Stimulated activated CD4-positive, alpha-beta T cell treated with anti-CD3 and anti-CD28 coated beads, TNF-alpha, amount 100 ng/mL, for 24 hours (primary cell): ENCODE measurements at regions not wholly inside any gene's neighbourhood (a gene's known extent, or its start where the extent isn't known, plus 50 kb on each side); places are given as distances from the start of the nearest gene placed in this dataset.

Source experiments
- DNase-seq, 3 experiments: peaks; one replicate each; pipeline ENCODE4 v3.0.0-alpha.2; 2020; ENCODE audit warnings: low read depth in 3 of 3

DNA sequence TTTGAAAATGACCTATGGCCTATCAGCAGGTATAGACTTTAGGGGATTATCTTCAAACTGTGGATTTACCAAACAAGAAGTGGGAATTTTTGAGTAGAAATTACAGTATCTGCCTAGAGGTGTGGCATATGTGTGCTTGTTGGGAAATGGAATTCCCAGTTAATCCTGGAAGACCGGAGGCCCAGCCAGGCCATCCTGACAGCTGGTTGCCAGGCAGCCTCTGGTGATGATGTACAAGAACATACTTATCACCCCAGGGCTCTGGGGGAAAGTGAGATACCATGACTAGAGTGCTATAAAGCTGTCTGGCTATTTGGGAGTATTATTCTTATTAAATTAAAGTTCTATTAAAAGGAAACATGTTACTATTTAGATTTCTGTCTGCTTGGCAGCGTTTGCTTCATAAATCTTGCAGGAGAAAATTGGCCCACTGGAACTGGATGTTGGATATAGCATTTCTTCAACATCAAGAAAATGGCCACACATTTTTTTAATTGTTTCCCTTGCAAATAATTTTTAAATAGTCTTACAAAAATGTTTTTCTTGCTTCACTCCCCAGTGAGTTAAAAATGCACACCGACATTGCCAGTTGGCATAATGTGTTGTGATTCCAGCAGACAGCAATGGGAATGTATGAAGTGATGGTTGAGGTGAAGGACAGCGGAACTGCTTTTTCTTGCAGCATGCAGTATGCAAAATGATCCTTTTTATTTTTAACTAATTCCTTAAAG lies 187.8 kb downstream of the MYLK4 start:
- no peak for DNase-seq

DNA sequence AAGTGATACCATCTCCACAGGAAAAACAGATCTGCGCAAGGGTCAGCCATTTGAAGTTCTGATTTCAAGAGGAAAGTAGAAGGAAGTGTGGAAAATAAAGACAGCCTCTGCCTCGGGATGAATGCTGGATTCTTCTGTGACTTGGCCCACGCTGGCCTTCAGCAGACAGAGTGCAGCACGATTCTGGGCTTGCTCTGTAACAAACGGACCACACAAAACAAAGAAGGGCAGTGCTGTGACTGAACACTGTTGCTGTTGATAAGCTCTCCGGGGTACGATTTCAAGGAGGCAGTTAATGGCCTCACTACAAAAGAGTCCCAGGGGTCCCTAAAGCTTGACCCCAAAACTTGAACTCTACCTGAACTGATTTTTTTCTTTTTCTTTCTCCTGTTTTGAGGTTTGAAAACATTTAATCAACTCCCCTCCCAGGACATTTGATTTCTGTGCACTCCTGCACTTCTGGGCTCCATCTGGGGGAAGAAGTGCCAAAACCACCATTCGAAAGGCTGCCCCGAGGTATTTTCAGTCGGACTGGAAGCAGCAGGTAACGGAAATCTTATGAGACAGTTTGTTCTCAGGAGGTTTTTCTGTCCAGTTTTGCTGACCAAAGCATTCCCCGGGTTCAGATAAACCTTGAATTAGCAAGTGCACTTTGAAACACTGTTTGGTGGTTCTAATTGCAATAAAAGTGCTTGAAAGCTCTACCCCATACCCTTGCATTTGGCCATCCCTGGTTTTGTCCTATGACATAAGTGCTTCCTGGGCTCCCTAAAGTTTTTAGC lies 189.6 kb downstream of the MYLK4 start:
- DNase-seq: no peak

DNA sequence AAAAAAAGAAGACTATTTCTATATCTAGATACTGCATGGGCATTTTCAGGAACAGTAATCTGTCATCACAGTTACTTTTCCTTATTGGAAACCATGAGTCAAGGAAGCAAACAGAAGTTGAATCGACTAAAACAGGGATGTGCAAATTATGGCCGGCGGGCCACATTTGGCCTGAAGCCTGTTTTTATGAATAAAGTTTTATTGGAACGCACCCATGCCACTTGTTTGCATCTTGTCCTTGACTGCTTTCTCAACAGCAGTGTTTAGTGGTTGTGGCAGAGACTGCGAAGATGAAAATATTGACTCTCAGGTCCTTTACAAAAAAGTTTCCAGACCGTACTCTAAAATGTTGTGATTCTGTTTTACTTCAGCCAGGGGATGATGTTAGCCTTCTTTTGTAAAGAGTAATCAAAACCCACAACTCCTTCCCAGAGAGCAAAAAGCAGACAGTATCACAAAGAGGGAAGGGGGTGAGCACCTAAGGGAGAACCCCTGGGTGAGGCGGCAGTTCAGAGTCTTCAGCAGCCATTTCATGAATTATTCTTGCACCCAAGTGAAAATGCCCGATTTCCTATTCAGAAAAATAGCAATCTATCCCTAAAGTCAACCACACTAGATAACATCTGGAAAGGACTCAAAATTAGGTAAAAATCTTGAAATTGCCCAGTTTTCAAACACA lies 190.4 kb downstream of the MYLK4 start:
- DNase-seq: no peak

DNA sequence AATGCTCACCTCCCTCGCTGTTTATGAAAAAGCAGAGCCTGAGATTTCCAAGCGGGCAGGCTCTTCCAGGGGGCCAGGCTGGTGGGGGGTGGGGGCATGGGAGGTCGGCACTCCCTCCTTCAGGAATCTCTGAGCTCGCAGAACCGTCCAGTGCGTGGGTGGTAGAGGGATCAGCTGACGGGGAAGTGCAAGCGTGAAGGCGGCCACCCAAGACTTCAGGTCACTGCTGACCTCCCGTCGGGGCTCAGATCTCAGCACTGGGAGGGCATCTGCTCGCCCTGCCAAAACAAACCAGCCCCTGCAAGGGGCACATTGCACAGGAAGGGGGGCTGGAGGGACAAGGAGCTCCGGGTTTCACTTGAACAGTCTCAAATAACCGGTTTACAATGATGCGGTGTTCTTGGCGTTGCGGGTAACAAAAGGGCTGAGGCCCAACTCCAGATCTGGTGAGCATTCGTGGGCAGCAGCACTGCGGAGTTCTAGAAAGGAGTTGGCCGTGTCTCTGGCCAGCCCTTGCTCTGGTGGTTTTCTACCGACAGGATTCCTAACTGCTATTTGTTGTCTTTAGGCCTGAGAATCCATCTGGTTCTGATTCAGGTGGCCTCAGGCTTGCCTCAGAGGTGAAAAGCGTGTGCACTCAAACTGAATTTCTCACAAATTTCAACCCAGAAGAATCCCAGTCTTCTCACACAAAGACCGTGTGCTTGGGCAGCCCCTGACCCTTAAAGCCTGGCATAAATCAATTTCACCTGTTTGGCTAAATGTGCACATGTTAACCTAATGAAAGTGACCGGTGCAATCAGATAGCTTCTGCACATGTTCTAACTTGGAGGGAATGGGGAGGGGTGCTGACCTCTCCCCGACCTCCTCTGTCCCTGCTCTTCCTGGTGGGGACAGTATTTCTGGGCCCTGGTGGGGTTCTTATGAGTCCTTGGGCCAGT lies 191.6 kb downstream of the MYLK4 start:
- DNase-seq: no peak

DNA sequence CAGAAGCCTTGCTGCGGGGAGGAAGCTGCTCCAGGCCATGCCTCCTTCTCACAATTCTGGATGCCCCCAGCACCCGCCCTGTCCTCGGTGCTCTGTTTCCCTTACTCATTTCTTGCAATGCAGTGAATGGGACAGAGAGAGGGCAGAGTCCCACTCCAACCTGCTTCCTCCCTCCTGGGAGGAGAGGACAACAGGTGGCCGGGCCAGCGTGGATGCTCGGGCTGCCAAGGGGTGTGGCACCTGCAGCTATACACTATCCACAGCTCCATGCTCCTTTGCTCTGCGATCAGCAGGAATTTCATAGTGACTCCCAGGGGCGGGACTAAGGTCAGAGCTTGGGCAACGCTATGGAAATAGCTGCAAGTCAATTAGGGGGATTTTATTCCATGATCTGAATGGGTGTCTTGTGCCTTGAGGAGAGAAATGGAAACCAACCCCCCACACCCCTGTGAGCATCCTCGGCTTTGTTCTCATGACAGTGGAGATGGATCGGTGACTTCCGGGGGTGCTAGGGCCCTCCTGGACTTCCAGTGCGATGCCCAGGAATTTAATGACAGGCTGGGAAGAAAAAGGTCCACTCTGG lies 192.5 kb downstream of the MYLK4 start:
- DNase-seq: no peak

DNA sequence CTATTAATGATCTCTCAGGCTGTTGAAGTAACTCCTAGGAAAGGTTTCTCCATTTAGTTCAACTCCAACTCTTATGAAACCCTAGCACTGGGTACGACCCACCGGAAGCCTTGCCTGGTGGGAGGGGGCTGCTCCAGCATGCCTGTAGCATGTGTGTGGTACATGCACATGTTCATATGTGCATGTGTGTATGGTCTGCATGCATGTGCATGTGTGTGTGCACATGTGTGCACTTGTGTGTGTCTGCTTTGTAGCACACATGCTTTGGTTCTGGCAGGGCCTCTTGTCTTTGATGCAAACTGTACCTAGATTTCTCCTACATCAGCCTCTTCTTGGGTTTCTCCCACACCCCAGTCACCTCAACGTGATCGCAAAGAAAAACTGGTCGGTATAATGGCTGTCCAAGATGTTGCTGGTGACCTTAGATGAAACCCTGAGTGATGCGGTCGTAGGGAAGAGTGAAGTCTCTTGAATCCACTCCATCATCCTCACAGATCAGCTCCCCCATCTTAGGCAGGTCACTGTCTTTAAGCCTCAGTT lies 193.5 kb downstream of the MYLK4 start:
- DNase-seq: no peak

DNA sequence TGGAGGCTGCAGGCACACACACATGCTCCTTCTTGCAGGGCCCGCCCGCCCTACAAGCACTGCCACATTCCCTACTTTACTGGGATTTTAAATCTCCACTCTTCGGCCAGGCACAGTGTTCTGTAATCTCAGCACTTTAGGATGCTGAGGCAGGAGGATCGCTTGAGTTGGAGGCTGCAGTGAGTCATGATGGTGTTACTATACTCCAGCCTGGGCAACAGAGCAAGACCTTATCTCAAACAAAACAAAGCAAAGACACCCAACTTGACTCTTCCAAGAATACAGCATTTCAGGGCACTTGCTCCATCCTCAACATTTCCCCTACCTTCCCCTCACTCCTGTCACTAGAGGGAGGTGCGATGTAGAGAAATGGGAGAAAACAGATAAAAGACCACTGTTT lies 194.0 kb downstream of the MYLK4 start:
- DNase-seq: no peak

DNA sequence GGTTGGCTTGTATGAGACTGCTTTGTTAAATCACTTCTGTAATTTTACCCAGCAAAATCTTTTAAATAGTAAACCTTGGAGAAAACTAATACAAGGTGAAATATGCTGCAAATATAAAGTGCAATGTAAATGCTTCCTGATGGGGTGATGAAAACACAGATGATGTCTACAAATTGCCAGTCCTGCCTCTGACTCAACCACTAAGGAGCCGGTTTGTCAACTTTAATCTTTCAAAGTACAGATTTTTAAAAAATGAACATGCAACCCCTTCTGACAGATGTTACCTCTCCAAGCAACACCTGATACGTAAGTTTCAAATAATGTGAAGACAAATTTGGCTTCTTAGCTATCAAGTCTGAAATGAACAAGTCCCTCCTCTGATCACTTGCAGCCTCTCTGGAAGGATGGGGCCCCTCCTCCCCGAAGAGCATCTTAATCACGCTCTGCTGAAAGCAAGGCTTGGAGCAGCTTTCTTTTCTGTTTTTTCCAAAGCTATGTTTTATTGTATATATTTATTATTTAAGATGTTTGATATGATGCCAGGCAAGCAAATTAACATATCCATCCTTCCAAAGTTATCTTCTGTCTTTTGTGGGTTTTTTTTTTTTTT lies 196.0 kb downstream of the MYLK4 start:
- no peak for DNase-seq

DNA sequence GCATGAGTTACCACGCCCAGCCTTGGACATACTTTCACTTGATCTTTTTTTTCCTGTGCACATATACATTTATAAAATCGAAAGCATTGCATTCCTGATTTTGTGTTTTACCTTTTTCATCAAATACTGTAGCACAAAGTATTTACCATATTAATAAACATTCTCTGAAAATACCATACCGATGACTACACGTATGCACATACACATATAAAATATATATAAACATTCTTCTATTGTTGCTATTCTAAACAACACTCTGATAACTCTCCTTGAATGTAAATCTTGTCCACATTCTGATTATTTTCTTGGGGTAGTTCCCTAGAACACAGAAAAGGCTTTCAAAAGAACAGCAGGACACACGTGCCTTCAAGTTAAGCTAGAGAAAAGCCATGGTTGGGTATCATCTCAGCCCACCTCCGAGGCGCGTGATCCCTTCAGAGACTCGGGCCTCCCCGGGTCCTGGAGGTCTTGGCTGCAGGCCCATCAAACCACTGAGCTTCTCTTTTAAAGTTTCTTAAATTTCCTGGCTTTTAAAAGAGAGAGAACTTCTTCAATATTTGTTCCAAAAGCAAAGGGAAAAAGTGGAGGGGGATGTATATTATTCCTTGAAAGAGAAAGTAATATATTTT lies 198.1 kb downstream of the MYLK4 start:
- no peak for DNase-seq

DNA sequence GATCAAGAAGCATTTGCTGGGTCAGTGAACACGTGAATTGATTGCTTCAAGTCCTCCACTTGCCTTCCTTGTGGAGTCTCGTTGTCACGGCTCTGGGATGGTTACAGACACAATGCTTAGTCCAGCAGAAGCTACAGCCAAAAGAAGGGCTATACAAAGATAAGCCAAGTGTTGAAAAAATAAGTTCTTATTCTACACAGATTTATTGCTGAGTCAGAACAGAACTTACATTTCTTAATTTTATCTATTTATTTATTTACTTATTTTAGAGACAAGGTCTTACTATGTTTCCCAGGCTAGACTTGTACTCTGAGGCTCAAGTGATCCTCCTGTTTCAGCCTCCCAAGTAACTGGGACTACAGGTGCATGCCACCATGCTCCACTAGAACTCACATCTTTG lies 199.0 kb downstream of the MYLK4 start:
- no peak for DNase-seq

DNA sequence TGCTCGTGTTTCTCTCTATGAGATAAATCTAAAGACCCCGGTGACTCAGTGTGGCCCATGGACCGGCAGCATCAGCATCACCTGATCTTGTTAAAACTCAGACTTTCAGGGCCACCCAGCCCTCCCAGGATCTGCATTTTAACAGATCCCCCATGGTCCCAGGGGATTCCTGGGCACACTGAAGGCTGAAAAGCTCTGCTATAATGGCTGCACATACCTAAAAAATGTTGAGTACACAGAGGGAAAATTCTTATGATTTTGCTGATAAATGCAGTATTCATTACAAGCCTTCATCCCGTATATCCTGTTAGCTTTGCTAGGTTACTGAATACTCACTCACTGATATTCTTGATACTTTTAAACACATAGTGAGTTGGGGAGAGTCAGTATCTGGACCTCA lies 200.5 kb downstream of the MYLK4 start:
- DNase-seq: no peak

DNA sequence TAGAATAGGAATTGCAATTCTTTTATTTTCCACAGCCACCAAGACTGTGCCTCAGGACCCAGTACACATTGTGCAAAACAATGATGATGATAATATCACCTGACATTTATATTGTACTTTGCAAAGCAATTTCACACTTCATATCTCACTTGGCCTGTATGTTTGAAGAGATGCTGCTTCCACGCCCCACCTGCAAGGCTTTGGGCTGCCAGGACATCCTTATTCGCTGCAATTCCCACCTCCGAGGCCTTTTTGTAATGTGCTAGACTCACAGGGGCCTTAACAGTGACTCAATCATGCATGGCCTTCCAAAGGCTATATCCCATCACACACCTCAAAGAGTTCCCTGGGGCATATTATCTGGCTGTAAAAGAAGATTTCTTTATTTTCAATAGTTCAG lies 200.9 kb downstream of the MYLK4 start:
- no peak for DNase-seq

DNA sequence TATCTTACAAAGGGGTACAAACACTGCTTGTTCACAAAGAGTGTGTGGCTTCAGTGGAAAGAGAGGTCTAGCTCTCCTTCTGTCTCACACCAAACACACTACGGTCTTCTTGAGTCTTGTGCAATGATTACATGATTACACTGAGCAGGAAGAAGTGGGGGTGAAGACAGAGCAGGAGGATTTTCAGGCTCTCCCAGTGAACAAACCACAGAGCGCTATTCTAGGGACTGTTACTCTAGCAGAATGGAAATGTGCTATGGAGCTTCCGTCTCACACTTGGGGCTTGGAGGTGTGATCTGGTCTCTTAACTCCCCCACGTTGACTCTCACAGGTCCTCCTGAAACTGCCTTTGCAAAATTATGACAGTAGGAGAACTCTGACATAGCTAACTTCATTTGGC lies 203.4 kb downstream of the MYLK4 start:
- no peak for DNase-seq

DNA sequence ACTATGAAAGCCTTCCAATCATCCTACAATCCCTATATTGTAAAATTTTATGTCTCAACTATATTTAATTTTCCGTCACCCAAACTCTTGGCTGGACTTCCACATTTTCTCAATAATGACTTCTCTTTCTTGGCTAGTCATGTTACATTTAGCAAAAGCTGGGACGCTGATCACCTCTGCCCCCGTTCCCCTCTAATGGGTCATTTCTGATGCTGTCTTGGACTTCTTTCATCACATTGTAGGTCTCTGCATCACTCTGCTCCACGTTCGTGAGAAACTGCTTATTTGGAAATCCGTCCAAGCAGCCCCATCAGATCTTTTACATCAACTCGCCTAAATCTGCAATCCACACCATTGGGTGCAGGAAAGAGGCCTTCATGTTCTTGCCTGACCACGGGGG lies 203.8 kb downstream of the MYLK4 start:
- DNase-seq: no peak

DNA sequence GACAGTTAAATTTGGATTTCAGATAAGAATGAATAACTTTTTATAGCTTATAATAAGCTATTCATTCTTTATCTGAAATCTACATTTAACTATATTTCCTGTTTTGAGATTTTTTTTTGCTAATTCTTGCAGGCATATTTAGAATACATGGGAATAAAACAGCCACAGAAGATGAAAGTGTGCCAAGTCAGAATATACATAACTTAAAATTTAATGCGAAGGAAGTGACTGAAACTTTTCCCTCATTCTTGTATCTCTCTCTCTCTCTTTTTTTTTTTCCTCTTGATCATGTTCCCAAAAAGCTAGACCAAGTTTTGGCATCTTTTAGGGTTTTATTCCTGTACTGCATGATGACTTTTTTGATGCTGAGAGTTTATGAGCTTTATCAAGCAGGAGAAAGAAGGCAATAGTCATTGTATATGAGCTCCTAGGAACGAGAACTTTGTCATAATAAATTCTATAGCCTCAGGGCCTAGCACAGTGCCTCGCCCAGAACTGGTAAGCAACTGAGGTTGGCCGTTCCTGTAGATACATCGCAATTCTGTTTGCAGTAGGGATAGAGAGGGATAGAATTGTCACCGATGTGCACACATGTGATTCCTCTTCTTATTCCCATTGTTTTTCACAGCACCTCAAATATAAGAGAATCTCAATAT lies 205.2 kb downstream of the MYLK4 start:
- DNase-seq: no peak

DNA sequence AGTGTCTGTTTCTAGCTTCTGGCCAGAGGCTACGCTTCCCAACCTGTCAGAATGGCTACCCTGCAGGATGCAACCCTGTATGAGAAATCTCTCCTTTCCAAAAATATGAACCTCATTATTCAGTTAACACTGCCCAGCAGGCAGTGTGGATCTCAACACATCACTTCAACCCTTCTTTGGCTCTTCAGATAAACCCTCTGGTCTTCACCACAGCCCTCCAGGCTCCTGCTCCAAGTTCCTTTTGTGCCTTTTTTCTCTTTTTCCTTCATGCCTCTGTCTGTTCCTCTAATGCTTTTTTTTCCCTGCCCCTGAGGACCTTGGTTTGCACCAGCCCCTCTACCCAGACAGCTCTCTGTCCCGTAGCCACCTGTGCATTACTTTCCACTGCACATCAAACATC lies 207.4 kb downstream of the MYLK4 start:
- DNase-seq: no peak

DNA sequence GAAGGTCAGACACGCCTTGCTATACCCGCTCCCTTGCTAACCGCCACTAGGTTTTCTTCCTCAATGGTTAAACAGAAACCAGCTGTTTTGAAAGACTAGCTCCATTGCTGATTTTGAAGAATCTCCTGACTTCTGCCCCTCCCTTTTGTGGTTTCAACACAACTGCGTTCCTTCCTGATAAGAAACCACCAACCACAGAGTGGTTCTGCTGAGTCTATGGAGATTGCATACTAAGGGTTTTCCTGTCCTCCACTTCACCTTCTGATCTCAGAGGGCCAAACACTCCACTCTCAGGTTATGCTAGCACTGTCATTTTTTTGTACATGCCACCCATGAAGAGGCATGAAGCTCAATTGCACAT lies 207.9 kb downstream of the MYLK4 start:
- DNase-seq: peak in 1 of 3 experiments; percentile 15

DNA sequence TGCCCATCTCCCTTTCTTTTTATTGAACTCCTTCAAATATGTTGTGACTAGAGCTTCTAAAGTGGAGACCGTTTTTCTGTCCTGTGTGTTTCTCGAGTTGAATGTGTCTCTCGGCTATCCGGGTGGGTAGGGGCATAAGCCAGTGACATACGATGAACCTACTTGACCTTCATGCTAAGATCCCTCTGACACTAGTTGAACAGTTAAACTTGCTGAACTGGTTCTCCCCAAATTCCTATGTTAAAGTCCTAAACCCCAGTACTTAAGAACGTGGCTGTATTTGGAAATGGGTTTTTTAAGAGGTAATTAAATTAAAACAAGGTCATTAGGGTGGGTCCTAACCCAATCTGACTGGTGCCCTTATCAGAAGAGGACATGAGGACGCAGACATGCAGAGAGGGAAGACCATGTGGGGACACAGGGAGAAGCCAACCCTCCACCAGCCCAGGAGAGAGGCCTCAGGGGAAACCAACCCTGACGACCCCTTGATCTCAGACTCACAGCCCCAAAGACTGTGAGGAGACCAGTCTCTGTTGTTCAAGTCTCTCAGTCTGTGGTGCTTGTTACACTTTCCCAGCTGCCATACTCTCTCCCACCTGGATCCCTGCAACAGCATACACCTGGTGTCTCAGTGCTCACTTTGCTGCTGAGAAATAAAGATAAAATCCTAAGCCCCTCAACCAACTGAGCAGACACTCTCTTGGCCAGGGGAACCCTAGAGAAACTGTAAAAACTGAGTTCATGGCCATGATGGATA lies 208.4 kb downstream of the MYLK4 start:
- DNase-seq: no peak

DNA sequence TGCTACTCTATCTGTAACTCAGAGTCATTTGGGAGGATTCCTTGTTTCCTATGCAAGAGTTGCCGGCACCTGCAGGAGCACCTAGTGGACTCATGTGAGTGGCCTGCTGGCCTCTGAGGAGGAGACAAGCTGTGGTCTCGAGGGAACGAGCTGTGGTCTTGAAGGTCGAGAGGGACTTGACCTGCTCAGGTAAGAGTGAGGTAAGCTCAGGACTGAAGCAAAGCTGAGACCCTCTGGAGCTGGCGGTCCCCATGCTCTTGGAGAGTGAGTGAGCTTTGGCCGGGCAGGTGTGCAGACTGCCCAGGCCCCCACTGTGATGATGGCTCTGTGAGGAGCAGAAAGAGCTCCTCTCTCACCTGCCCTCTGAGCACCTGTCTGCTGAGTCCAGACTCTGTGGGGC lies 214.3 kb downstream of the MYLK4 start:
- DNase-seq: no peak
